WTC11 (cell line): ENCODE measurements at regions not wholly inside any gene's neighbourhood (a gene's known extent, or its start where the extent isn't known, plus 50 kb on each side); places are given as distances from the start of the nearest gene placed in this dataset.

Experiments
- ATAC-seq: fragments of 200-7000 bp; cut with Tn5 transposase; 2 replicates; pipeline ENCODE4 v1.10.0; 2021; ENCODE audit warnings: mild to moderate bottlenecking, moderate library complexity
- CTCF ChIA-PET: fragments of 300-600 bp; sonication (Branson Sonifier 250); formaldehyde crosslinking; loops from one replicate; lab custom pipeline; 2021; ENCODE audit warnings: antibody characterized with exemption; lab: Charles Lee
- POLR2A ChIA-PET: fragments of 350-600 bp; sonication (Branson Sonifier 250); formaldehyde crosslinking; loops from one replicate; lab custom pipeline; 2021; ENCODE audit warnings: antibody characterized with exemption; lab: Charles Lee
- DNase-seq: peaks from one replicate; pipeline ENCODE4 v3.0.0; 2021; ENCODE audit warnings: low spot score
- H3K27ac Mint-ChIP-seq: 2 replicates; pipeline ENCODE4 v1.8.0; 2021; ENCODE audit warnings: mixed read lengths
- H3K27me3 Mint-ChIP-seq: 2 replicates; pipeline ENCODE4 v1.8.0; 2021; ENCODE audit warnings: low read depth, mild to moderate bottlenecking, moderate library complexity, mixed read lengths
- H3K36me3 Mint-ChIP-seq: 2 replicates; pipeline ENCODE4 v1.8.0; 2021; ENCODE audit warnings: mixed read lengths
- H3K4me1 Mint-ChIP-seq: 2 replicates; pipeline ENCODE4 v1.8.0; 2022; ENCODE audit warnings: mixed read lengths
- H3K4me3 Mint-ChIP-seq: 2 replicates; pipeline ENCODE4 v1.8.0; 2021; ENCODE audit warnings: mild to moderate bottlenecking, moderate library complexity, mixed read lengths
- H3K9me3 Mint-ChIP-seq: 2 replicates; pipeline ENCODE4 v1.8.0; 2021; ENCODE audit warnings: mixed read lengths
- CREB1 ChIP-seq: sonication (generic); formaldehyde crosslinking; IDR thresholded peaks from 2 replicates; pipeline ENCODE4 v1.8.0; 2023; ENCODE audit warnings: mild to moderate bottlenecking, missing genetic modification reagents
- CREM ChIP-seq: sonication (generic); formaldehyde crosslinking; IDR thresholded peaks from 2 replicates; pipeline ENCODE4 v1.8.1; 2022; ENCODE audit warnings: mild to moderate bottlenecking, missing genetic modification reagents, moderate library complexity
- E2F4 ChIP-seq: sonication (generic); formaldehyde crosslinking; IDR thresholded peaks from 2 replicates; pipeline ENCODE4 v1.8.1; 2022; ENCODE audit warnings: low read depth, mild to moderate bottlenecking, moderate library complexity, missing genetic modification reagents, borderline replicate concordance
- FOXK1 ChIP-seq: sonication (generic); formaldehyde crosslinking; IDR thresholded peaks from 2 replicates; pipeline ENCODE4 v1.8.0; 2022; ENCODE audit warnings: mild to moderate bottlenecking, moderate library complexity, missing genetic modification reagents
- FOXP1 ChIP-seq: sonication (generic); formaldehyde crosslinking; IDR thresholded peaks from 2 replicates; pipeline ENCODE4 v1.8.0; 2022; ENCODE audit warnings: missing genetic modification reagents, mild to moderate bottlenecking, moderate library complexity, borderline replicate concordance
- FOXP4 ChIP-seq: sonication (generic); formaldehyde crosslinking; IDR thresholded peaks from 2 replicates; pipeline ENCODE4 v1.8.0; 2022; ENCODE audit warnings: mild to moderate bottlenecking, missing genetic modification reagents
- GRHL2 ChIP-seq: fragments of 250-450 bp; sonication (Bioruptor Pico); IDR thresholded peaks from 2 replicates; pipeline ENCODE4 v1.8.0; 2022; ENCODE audit warnings: mild to moderate bottlenecking, moderate library complexity; ENCODE audit not compliant: insufficient replicate concordance, severe bottlenecking
- IRF1 ChIP-seq: sonication (generic); formaldehyde crosslinking; IDR thresholded peaks from 2 replicates; pipeline ENCODE4 v1.8.0; 2023; ENCODE audit warnings: missing genetic modification reagents
- JAZF1 ChIP-seq: fragments of 250-450 bp; sonication (Bioruptor Pico); IDR thresholded peaks from 2 replicates; pipeline ENCODE4 v1.9.0; 2021; ENCODE audit warnings: moderate library complexity, mild to moderate bottlenecking, inconsistent platforms
- MYBL2 ChIP-seq: sonication (generic); formaldehyde crosslinking; IDR thresholded peaks from 2 replicates; pipeline ENCODE4 v1.8.1; 2023; ENCODE audit warnings: mild to moderate bottlenecking, moderate library complexity, missing genetic modification reagents
- NFATC4 ChIP-seq: fragments of 250-450 bp; sonication (Bioruptor Pico); IDR thresholded peaks from 2 replicates; pipeline ENCODE4 v1.9.0; 2021; ENCODE audit warnings: mild to moderate bottlenecking
- NFE2L1 ChIP-seq: sonication (generic); formaldehyde crosslinking; IDR thresholded peaks from 2 replicates; pipeline ENCODE4 v1.8.1; 2023; ENCODE audit warnings: missing genetic modification reagents
- NR3C1 ChIP-seq: sonication (generic); formaldehyde crosslinking; conservative IDR thresholded peaks from 2 replicates; pipeline ENCODE4 v1.8.1; 2023; ENCODE audit warnings: low read depth, mild to moderate bottlenecking, missing genetic modification reagents
- PRDM15 ChIP-seq: sonication (generic); formaldehyde crosslinking; IDR thresholded peaks from 2 replicates; pipeline ENCODE4 v1.8.0; 2022; ENCODE audit warnings: missing genetic modification reagents
- RELA ChIP-seq: sonication (generic); formaldehyde crosslinking; IDR thresholded peaks from 2 replicates; pipeline ENCODE4 v1.8.1; 2022; ENCODE audit warnings: missing genetic modification reagents, mild to moderate bottlenecking, borderline replicate concordance
- SOX15 ChIP-seq: fragments of 250-450 bp; sonication (Bioruptor Pico); IDR thresholded peaks from 2 replicates; pipeline ENCODE4 v1.9.0; 2021; ENCODE audit warnings: mild to moderate bottlenecking
- SP1 ChIP-seq: sonication (generic); formaldehyde crosslinking; conservative IDR thresholded peaks from 2 replicates; pipeline ENCODE4 v1.8.1; 2022; ENCODE audit warnings: missing genetic modification reagents
- ZBTB43 ChIP-seq: sonication (generic); formaldehyde crosslinking; IDR thresholded peaks from 2 replicates; pipeline ENCODE4 v1.8.1; 2023; ENCODE audit warnings: mild to moderate bottlenecking, missing genetic modification reagents
- ZNF512 ChIP-seq: sonication (generic); formaldehyde crosslinking; IDR thresholded peaks from 2 replicates; pipeline ENCODE4 v1.8.1; 2022; ENCODE audit warnings: missing genetic modification reagents, borderline replicate concordance

- TF ChIP-seq NFATC4 (CRISPR knock-in tag) (no peak), NR3C1 (CRISPR knock-in tag) (no peak)
Measured at GRCh38 chr3:81013360-81013759, 748.1 kb downstream of the GBE1 start (continued).

- no peak for ATAC-seq
- Mint-ChIP-seq H3K4me3 (no peak overlapping the region), H3K27me3 (no peaks in the 10 kb centered on the region), H3K27ac (no peak overlapping the region), H3K9me3 (peaks cover 29% of the 10 kb centered on the region), H3K36me3 (peaks cover 8% of the 10 kb centered on the region), H3K4me1 (no peaks in the 10 kb centered on the region)
- POLR2A ChIA-PET = no interaction called here
- CTCF ChIA-PET = no interaction called here
- DNase-seq = no peak
- no peak for TF ChIP-seq GRHL2 (CRISPR knock-in tag)
- no peak for TF ChIP-seq CREM (CRISPR knock-in tag)
Measured at GRCh38 chr3:81005992-81006391, 755.5 kb downstream of the GBE1 start.

GRCh38 chr3:81003817-81004216, 757.6 kb downstream of the GBE1 start:
- ATAC-seq = no peak

GRCh38 chr3:81003008-81003645, 758.3 kb downstream of the GBE1 start:
- H3K4me1 Mint-ChIP-seq = no peaks in the 10 kb centered on the region
- POLR2A ChIA-PET = no interaction called here
- peaks cover 14% of the 10 kb centered on the region for H3K9me3 Mint-ChIP-seq
- H3K27me3 Mint-ChIP-seq = no peaks in the 10 kb centered on the region
- H3K4me3 Mint-ChIP-seq = no peak overlapping the region
- DNase-seq (no peak), ATAC-seq (no peak)
- H3K36me3 Mint-ChIP-seq = no peaks in the 10 kb centered on the region
- no peak overlapping the region for H3K27ac Mint-ChIP-seq
- CTCF ChIA-PET = no interaction called here
- TF ChIP-seq ZBTB43 (CRISPR knock-in tag) (no peak), JAZF1 (CRISPR knock-in tag) (no peak), FOXP4 (CRISPR knock-in tag) (no peak), IRF1 (CRISPR knock-in tag) (no peak), NFE2L1 (CRISPR knock-in tag) (no peak), E2F4 (CRISPR knock-in tag) (no peak), NR3C1 (CRISPR knock-in tag) (no peak), MYBL2 (CRISPR knock-in tag) (no peak), PRDM15 (no peak), CREM (CRISPR knock-in tag) (no peak), SP1 (no peak)

More at GRCh38 chr3:81003817-81004216, 757.6 kb downstream of the GBE1 start:
- peaks cover 14% of the 10 kb centered on the region for H3K9me3 Mint-ChIP-seq
- H3K27ac Mint-ChIP-seq = no peak overlapping the region
- no peaks in the 10 kb centered on the region for H3K27me3 Mint-ChIP-seq
- DNase-seq = no peak
- ChIA-PET POLR2A (no interaction called here), CTCF (no interaction called here)
- H3K36me3 Mint-ChIP-seq = no peaks in the 10 kb centered on the region
- no peak overlapping the region for H3K4me3 Mint-ChIP-seq
- TF ChIP-seq NFATC4 (CRISPR knock-in tag) = no peak
- no peak for TF ChIP-seq ZNF512 (CRISPR knock-in tag)
- no peak for TF ChIP-seq SOX15 (CRISPR knock-in tag)
- TF ChIP-seq FOXP1 (CRISPR knock-in tag) = no peak
- TF ChIP-seq FOXK1 (CRISPR knock-in tag) = no peak
- TF ChIP-seq RELA (CRISPR knock-in tag) = no peak
- TF ChIP-seq CREB1 (CRISPR knock-in tag) = no peak
- no peaks in the 10 kb centered on the region for H3K4me1 Mint-ChIP-seq
